ENCODE measurements at regions not wholly inside any gene's neighbourhood (a gene's known extent, or its start where the extent isn't known, plus 50 kb on each side); places are given as distances from the start of the nearest gene placed in this dataset.

GRCh38 chr14:98345161-98345560 lies 926.8 kb downstream of the BCL11B start:
- BruUV-seq (replicated peaks), result no TSS peak
- Histone ChIP-seq H3K4me2 (ENCODE audit: low read depth, low read length) (no peak overlapping the region), H3K9me3 (ENCODE audit: control insufficient read depth, insufficient read depth, low read length) (peaks cover 29% of the 10 kb centered on the region), H3K27me3 (ENCODE audit: control insufficient read depth, insufficient read depth, low read length) (no peaks in the 10 kb centered on the region), H2BK15ac (ENCODE audit: low read depth, low read length) (no peak overlapping the region), H2AK5ac (ENCODE audit: low read depth, low read length) (no peak overlapping the region), H3K4ac (ENCODE audit: low read depth, low read length) (no peak overlapping the region), H4K91ac (ENCODE audit: insufficient read depth, low read depth, low read length) (no peak overlapping the region), H2BK5ac (ENCODE audit: low read depth, low read length, poor library complexity, severe bottlenecking) (no peak overlapping the region), H2BK20ac (ENCODE audit: low read depth, low read length) (no peak overlapping the region), H3K14ac (replicated peaks; ENCODE audit: low read depth, low read length) (no peak overlapping the region), H2AFZ (replicated peaks; ENCODE audit: low read length, poor library complexity) (no peak overlapping the region), H3K9ac (ENCODE audit: low read depth, low read length) (no peak overlapping the region), H3K9me1 (ENCODE audit: insufficient read depth, low read length) (no peaks in the 10 kb centered on the region), H3K27ac (ENCODE audit: insufficient read depth, low read length) (no peak overlapping the region), H4K8ac (ENCODE audit: low read depth in 2 of 2, low read length in 2 of 2) (no peak overlapping the region), H3K56ac (ENCODE audit: extremely low read depth, insufficient read depth, low read length) (no peak overlapping the region), H3K18ac (ENCODE audit: low read depth, low read length) (no peak overlapping the region), H3K4me3 (ENCODE audit: insufficient read depth, low read depth, low read length) (no peak overlapping the region), H4K20me1 (ENCODE audit: insufficient read depth, low read length) (no peaks in the 10 kb centered on the region), H3K79me1 (ENCODE audit: low read depth in 1 of 2, low read length in 2 of 2) (no peaks in the 10 kb centered on the region), H3K4me1 (ENCODE audit: control insufficient read depth, insufficient read depth, low read length) (no peaks in the 10 kb centered on the region), H2AK9ac (replicated peaks; ENCODE audit: low read depth, low read length, poor library complexity) (no peak overlapping the region), H3K36me3 (ENCODE audit: control insufficient read depth, insufficient read depth, low read length) (no peaks in the 10 kb centered on the region), H4K5ac (ENCODE audit: low read depth, low read length) (no peak overlapping the region), H3K23ac (ENCODE audit: low read depth, low read length) (no peak overlapping the region), H2BK120ac (ENCODE audit: low read depth, low read length) (no peak overlapping the region)
- ChIA-PET CTCF (no interaction called here), POLR2A (ENCODE audit: unreplicated experiment) (no interaction called here)
- in situ Hi-C loops (cut with MboI; ENCODE audit: low sequenced_read_pairs), result no loop called here
- intact Hi-C loops (cut with micrococcal nuclease), result no loop called here
- dilution Hi-C loops (cut with HindIII; ENCODE audit: low sequenced_read_pairs, unreplicated experiment), result no loop called here
- no peak for ATAC-seq (ENCODE audit: low read depth)
- TF ChIP-seq FOS (IDR thresholded peaks at IDR 0.05; ENCODE audit: low read depth, low read length), result no peak
- no peak for TF ChIP-seq RAD21 (IDR thresholded peaks at IDR 0.05; ENCODE audit: low read length)
- TF ChIP-seq MXI1 (IDR thresholded peaks at IDR 0.05; ENCODE audit: borderline replicate concordance, low read depth, low read length), result no peak
- no peak for TF ChIP-seq USF2 (IDR thresholded peaks at IDR 0.05; ENCODE audit: low read depth, low read length)
- TF ChIP-seq POLR2A (IDR thresholded peaks at IDR 0.05; ENCODE audit: low read depth, low read length), result no peak
- no peak for TF ChIP-seq NFE2L2 (IDR thresholded peaks at IDR 0.05; ENCODE audit: low read depth, low read length)
- TF ChIP-seq ELK1 (IDR thresholded peaks at IDR 0.05; ENCODE audit: borderline replicate concordance, low read depth, low read length), result no peak
- no peak for TF ChIP-seq CEBPB (IDR thresholded peaks at IDR 0.05; ENCODE audit: low read depth, low read length)
- no peak for TF ChIP-seq CTCF (conservative IDR thresholded peaks at IDR 0.05; ENCODE audit: low read depth, low read length)
- TF ChIP-seq RCOR1 (IDR thresholded peaks at IDR 0.05; ENCODE audit: insufficient replicate concordance, low read length), result no peak
- no peak for TF ChIP-seq BHLHE40 (IDR thresholded peaks at IDR 0.05; ENCODE audit: low read depth, low read length)
- TF ChIP-seq CHD1 (IDR thresholded peaks at IDR 0.05; ENCODE audit: low read depth, low read length), result no peak
- TF ChIP-seq MAFK (IDR thresholded peaks at IDR 0.05; ENCODE audit: low read depth, low read length), result no peak
- TF ChIP-seq MAZ (IDR thresholded peaks at IDR 0.05; ENCODE audit: borderline replicate concordance, low read depth, low read length), result no peak
- no peak for TF ChIP-seq RFX5 (IDR thresholded peaks at IDR 0.05; ENCODE audit: low read depth, low read length)
- no peak for DNase-seq
- 0% methylated on average over 1 of the region's 5 CpGs; no CpG with 5 or more reads in 1 of the 2 experiments for WGBS, 2 experiments (ENCODE audit: extremely low coverage in 2 of 2, insufficient read length in 1 of 2)

Data from IMR-90 (cell line).